HuH-7 (cell line): ENCODE measurements at regions not wholly inside any gene's neighbourhood (a gene's known extent, or its start where the extent isn't known, plus 50 kb on each side); places are given as distances from the start of the nearest gene placed in this dataset.

Experiments
- DNase-seq: peaks from one replicate; pipeline ENCODE4 v3.0.0; 2011; ENCODE audit warnings: low spot score

DNA sequence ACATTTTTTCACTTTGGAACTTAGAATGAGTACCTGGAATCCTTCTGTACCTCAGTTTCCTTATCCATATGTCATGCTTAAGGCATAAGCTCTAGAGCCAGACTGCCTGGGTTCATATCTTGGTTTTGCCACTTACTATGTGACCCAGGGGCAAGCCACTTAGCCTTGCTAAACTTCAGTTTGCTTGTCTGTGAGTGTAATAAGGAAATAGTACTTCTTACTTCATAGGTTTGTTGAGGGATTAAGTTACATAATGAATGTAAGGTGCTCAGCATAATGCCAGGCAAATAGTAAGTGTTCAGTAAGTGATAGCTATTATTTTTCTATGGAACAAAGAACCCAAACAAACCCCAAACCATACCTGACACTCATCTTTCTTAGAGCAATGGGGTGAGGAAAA, 225.1 kb downstream of the BCAT1 start:
- no peak for DNase-seq

DNA sequence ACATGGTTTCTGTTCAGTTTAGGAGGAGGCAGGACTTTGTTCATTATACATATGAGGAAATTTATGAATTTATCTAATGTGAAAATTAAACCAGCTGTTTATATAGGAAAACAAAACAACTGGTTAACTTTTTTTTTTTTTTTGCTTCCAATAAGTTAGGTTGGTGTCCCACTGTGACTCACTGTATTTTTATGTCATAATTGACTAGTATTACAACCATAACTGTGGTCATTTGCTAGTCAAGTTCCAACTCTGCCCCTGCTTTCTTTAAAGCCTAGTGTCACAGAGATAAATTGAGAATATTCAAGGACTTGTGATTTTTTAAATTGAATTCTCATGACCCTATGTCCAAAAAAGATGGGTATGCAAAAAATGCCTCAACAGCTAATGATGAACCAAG, 227.7 kb downstream of the BCAT1 start:
- no peak for DNase-seq

- no peak for DNase-seq
Measured at GRCh38 chr12:24719293-24719721, 229.6 kb downstream of the BCAT1 start.

- DNase-seq: no peak
Measured at GRCh38 chr12:24718617-24719016, 230.3 kb downstream of the BCAT1 start.

DNA sequence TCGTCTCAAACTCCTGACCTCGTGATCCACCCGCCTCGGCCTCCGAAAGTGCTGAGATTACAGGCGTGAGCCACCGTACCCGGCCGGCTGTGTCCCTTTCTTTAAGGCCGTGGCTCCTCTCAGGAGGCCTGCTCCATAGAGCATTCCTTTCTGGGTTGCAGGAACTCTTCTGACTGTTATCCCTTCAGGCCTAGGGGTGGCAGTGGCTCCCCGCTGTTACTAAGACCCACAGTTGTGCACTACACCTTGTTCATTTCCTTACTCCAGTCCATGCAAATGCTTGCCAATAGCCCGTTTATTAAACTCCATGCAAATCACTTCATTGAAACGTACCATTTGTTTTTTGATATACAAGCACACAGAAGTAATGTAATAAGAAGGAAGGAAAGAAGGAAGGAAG, 234.7 kb downstream of the BCAT1 start:
- DNase-seq: no peak

- no peak for DNase-seq
Measured at GRCh38 chr12:24711056-24712008, 237.6 kb downstream of the BCAT1 start.

GRCh38 chr12:24709216-24709615, 239.7 kb downstream of the BCAT1 start:
- no peak for DNase-seq

- no peak for DNase-seq
Measured at GRCh38 chr12:24708718-24709117, 240.2 kb downstream of the BCAT1 start.

DNA sequence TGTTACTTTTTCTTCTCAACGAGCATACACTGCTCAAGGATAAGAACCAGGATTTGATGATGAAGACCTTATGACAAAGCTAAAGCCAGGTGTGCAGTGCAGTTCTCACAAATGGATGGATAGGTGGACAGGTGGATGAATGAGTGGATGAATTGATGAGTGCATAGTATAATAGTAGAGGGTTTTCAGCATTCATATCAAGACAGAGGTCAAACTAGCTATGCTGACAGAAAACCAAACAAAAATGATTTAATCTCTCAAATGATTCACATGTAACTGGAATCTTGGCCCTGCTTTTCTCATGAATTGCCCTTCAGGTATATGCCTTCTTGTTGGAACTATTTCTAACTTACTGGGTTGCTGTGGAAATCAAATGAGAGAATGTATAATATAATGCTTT, 240.9 kb downstream of the BCAT1 start:
- DNase-seq: no peak

DNA sequence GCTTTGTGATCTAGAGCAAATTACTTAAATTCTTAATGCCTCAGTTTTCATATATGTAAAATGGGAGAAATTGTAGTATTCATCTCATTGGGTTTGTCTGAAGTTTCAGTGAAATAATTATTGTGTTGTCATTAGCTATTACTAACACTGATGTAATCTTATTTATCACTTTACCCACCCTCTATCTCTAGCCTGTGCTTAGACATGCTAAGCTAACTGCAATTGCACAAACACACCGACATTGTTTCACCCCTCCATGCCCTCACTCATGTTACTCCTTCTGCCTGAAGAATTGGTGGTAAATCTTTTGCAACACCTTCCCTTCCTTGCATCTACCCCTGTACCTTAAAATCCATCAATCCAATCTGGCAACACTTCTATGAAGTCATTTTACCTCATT, 241.6 kb downstream of the BCAT1 start:
- DNase-seq: no peak

GRCh38 chr12:24705741-24706358, 243.1 kb downstream of the BCAT1 start:
- DNase-seq: no peak

DNA sequence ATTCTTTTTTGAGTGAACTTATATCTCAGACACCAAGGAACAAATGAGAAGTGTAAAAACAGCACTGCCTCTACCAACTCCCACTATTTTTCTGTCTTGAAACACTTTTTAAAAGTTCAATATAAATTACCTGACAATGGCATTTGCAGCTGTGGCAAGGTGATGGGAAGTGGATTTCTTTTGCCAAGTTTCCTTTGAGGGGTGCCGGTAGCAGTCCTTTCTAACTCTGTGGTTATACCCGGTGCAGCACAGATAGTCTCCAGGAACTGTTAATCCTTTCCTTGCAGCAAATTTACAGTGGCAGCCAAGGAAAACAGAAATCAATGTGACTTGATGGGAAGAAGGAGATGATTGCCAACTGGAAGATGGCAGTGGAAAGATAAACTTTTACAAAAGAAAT, 243.7 kb downstream of the BCAT1 start:
- DNase-seq: no peak

GRCh38 chr12:24701343-24701742, 247.6 kb downstream of the BCAT1 start:
- no peak for DNase-seq

- DNase-seq: no peak
Measured at GRCh38 chr12:24698972-24699371, 249.9 kb downstream of the BCAT1 start.

DNA sequence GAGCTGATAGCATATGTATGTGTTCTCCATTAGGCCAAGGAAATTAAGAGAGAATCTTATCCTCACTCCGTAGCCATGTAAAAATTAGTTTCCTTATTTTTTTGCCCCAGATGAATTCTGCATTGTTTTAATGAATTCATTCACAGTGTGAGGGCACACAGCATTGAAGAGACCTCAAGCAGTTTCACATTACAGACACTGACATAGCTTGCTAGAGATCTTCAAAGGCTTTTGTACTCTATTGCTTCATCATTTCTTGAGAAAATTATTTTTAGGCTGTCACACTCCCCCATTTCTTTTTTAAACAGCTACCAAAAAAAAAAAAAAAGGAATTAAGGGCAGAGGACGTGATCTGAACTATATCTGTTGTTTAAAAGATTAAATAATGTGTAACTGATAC, 251.1 kb downstream of the BCAT1 start:
- DNase-seq: no peak

GRCh38 chr12:24697295-24697694, 251.6 kb downstream of the BCAT1 start:
- no peak for DNase-seq

- no peak for DNase-seq
Measured at GRCh38 chr12:24696800-24697199, 252.1 kb downstream of the BCAT1 start.

DNA sequence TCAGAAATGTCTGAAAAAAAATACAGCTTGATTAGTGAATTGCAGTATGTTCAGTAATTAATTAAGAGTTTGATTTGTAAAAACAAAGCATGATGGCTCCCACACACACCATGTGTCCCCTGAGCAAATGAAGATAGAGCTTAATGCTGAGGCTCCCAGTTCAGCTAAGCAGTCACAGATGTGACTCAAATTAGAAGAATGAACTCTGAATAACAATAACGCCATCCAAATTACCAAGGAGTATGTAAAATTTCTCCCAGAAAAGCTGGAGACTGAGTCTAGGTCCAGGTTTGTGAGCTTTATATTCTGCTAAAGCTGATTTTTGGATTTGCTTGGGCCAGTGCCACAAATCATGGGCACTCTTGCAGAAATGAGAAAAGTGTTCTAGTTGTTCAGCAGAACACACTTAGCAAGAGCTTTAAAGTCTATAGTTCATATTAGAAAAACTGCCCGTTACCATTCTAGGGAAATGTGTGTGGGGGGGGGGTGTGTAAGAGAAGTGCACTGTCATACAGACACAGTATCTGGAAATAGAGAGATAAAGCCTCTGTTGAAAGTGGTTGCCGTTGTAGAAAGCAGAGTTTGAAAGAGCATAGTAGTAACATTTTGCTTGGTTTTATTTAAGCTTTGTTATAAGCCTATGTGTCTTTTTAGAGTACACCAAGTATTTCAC, 253.1 kb downstream of the BCAT1 start:
- DNase-seq: no peak

GRCh38 chr12:24695103-24695502, 253.8 kb downstream of the BCAT1 start:
- no peak for DNase-seq

- no peak for DNase-seq
Measured at GRCh38 chr12:24688601-24689000, 260.3 kb downstream of the BCAT1 start.

DNA sequence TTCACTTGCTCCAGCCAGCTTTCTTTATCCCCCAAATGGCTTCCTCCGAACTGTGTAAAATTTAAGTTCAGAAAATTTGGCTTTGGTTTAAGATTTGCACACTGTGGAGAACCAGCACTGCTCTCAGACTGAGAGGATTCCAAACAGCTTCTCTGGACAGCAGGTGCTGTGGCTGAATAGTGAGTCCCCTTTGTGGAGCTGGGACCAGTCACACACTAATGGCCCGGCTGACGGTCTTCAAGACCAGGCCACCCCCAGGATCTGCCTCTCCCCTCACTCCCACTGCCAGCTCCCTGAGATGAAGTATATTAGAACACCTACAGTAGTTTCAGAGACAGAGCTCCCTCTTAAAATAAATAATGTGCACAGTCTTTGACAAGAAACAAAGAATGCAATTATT, 267.3 kb downstream of the BCAT1 start:
- DNase-seq: no peak

DNA sequence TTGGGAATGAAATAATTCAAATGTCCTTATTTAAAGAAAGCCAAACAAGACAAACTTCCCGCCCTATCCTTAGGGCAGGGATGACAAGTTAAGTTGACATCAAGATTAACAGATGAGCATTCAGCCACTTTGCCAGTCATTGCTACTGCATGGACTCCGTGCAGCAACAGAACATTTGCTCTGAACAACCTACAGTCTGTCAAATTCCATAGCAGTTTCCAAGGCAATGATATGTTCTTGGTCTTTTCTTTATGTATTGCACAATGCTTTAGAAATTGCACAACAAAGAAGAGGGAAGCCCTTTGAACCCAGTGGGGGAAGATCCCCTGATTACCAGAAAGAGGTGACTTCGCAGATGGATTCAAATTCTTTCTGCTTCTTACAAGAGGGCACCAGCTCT, 269.8 kb downstream of the BCAT1 start:
- peak; percentile 22 for DNase-seq

DNA sequence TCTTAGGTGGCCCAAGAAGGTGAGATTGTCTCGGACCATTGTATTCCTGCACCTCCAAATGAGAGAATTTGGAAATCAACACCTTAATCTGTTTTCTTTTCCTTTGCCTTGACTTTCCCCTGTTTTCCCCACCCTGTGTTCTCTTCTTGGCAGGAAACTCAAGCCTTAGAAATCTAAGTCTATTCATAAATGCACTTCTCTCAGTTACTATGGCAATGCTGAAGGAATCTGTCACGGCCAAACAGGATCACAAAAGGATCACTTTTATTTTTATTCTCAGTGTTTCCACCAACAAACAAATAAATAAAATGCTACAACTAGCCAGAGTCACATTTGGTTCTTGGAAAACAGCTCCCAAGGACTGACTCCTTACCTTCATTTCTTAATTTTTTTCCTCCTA, 270.5 kb downstream of the BCAT1 start:
- no peak for DNase-seq
